BE2C (cell line): ENCODE measurements at regions not wholly inside any gene's neighbourhood (a gene's known extent, or its start where the extent isn't known, plus 50 kb on each side); places are given as distances from the start of the nearest gene placed in this dataset.
A peak's percentile ranks its signal among the peaks of the same experiment; 100 is the strongest.

Source experiments
- DNase-seq: peaks from one replicate; pipeline ENCODE4 v3.0.0-alpha.2; 2020
- H3K27me3 ChIP-seq: fragments of 250-450 bp; sonication (Bioruptor Pico); 2 replicates; pipeline ENCODE4 v1.5.1; 2020; ENCODE audit warnings: mild to moderate bottlenecking
- H3K36me3 ChIP-seq: fragments of 250-450 bp; sonication (Bioruptor Pico); 2 replicates; pipeline ENCODE4 v1.5.1; 2020; ENCODE audit warnings: mild to moderate bottlenecking
- H3K4me1 ChIP-seq: fragments of 250-450 bp; sonication (Bioruptor Pico); 2 replicates; pipeline ENCODE4 v1.5.1; 2020
- H3K4me3 ChIP-seq: 2 replicates; pipeline ENCODE4 v1.5.1; 2011; ENCODE audit warnings: low read depth, low read length
- H3K9me3 ChIP-seq: fragments of 250-450 bp; sonication (Bioruptor Pico); 2 replicates; pipeline ENCODE4 v1.5.1; 2020
- TF ChIP-seq, protein P1 (sequence below): IDR thresholded peaks from 2 replicates; pipeline ENCODE4 v1.5.1; 2012; ENCODE audit warnings: mild to moderate bottlenecking, low read depth, low read length

DNA sequence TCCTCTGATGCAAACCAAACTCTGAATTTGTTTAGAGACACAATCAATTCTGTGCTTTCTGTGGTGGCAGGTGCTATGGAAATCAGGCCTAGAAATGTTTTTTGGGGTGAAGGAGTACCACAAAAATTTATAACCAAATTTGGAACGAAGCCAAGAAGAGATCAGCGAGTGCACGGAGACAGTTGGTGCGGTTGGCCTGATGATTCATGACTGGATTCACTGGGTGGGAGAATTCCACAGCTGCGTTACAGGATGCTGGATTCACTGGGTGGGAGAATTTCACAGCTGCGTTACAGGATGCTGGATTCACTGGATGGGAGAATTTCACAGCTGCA is 135.6 kb upstream of the IRX4 start:
- no peaks in the 10 kb centered on the region for H3K36me3 ChIP-seq
- no peak overlapping the region for H3K4me3 ChIP-seq
- H3K9me3 ChIP-seq: no peaks in the 10 kb centered on the region
- no peak for DNase-seq
- TF ChIP-seq, protein P1, sequence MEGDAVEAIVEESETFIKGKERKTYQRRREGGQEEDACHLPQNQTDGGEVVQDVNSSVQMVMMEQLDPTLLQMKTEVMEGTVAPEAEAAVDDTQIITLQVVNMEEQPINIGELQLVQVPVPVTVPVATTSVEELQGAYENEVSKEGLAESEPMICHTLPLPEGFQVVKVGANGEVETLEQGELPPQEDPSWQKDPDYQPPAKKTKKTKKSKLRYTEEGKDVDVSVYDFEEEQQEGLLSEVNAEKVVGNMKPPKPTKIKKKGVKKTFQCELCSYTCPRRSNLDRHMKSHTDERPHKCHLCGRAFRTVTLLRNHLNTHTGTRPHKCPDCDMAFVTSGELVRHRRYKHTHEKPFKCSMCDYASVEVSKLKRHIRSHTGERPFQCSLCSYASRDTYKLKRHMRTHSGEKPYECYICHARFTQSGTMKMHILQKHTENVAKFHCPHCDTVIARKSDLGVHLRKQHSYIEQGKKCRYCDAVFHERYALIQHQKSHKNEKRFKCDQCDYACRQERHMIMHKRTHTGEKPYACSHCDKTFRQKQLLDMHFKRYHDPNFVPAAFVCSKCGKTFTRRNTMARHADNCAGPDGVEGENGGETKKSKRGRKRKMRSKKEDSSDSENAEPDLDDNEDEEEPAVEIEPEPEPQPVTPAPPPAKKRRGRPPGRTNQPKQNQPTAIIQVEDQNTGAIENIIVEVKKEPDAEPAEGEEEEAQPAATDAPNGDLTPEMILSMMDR: no peak
- H3K4me1 ChIP-seq: no peaks in the 10 kb centered on the region
- no peaks in the 10 kb centered on the region; the same call in 1 of the 2 replicates for H3K27me3 ChIP-seq

DNA sequence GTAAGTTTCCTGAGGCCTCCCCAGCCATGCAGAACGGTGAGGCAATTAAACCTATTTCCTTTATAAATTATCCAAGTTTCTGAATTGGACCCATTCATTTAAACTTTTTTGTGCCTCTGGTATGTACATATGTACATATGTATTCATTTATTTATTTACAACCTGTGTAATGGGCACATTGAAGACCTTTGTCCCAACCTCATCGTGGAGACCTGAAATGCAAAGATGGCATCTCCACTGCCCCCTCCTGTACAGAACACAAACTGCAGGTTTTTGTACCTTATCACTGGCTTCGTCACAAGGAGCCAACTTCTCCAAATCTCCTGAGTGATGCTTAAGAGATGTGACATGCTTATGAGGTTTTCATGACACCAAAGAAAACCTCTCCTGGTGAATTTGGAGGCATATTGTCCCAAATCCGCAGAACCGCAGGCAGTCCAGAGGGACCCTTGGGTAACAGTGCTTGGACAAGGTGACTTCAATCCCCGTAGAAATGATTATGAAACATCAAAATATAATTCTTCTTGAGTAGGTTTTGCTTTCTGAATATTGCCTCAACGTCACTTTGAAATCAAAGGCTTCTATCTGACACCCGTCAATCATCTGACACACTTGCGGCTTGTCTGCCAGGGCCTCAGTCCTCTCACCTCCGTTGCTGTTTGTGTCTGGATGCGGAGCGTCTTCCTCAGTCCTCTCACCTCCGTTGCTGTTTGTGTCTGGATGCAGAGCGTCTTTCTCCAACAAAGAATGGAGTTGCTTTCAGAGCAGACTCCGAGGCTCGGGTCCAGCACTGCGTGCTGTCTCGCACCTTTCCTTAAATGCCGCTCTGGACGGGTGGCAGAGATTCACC is 135.0 kb upstream of the IRX4 start:
- H3K9me3 ChIP-seq: no peaks in the 10 kb centered on the region
- DNase-seq: no peak
- H3K36me3 ChIP-seq: no peaks in the 10 kb centered on the region
- TF ChIP-seq, protein P1: peak; percentile 52
- H3K4me1 ChIP-seq: no peaks in the 10 kb centered on the region
- H3K4me3 ChIP-seq: no peak overlapping the region
- no peaks in the 10 kb centered on the region; the same call in 1 of the 2 replicates for H3K27me3 ChIP-seq

DNA sequence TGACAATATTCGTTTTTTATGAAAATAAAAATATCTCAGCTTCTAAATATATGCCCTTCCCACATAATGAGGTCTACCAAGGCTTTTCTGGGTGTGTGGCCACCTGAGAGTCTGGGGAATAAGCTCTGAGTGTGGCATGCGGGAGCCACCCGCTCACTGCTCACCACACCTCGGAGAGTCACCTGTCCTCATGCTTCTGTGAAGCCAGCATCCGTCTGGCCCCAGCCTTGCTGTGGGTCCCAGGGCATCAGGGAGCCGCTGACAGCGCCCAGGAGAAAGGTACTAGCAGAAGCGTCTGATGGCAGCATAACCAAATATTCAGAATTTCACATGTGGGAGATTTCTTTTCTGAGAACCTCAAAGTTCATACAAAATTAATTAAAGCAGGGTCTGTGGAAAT is 133.2 kb upstream of the IRX4 start:
- Histone ChIP-seq H3K4me3 (no peak overlapping the region), H3K36me3 (no peaks in the 10 kb centered on the region), H3K4me1 (no peaks in the 10 kb centered on the region), H3K9me3 (no peaks in the 10 kb centered on the region), H3K27me3 (no peaks in the 10 kb centered on the region)
- DNase-seq: no peak
- TF ChIP-seq, protein P1: no peak

DNA sequence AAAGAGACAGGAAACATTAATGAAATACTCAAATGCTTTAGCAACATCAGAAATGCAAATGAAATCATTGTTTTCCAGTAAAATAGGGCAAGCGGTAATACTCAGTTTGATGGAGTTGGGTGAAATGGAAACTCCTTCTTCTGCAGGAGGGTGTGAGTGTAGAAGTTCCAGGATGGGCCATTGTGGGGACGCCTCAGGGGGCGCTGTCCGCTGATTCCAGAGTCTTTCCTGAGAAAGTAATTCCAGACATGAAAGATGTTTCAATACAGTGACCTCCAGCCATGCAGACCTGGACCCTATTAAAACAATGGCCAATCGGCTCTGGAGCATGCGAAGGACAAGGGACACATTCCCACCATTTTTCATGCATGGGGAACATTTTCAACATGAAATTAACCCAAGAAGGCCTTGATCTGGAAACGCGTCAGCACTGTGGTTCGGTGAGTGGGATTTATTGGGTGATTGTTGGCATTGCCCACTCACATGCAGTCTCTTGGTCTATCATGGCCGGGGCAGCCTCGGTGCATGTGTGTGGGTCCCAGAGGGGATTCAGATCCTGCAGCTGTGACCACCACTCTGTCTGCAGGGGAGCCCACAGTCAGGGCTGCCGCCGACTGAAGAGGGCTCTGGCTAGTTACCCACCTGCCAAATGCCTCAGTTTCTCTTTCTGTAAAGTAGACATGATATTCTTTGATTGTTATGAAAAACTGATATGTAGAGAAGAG is 132.6 kb upstream of the IRX4 start:
- H3K4me3 ChIP-seq: no peak overlapping the region
- no peaks in the 10 kb centered on the region for H3K4me1 ChIP-seq
- H3K27me3 ChIP-seq: no peaks in the 10 kb centered on the region
- no peaks in the 10 kb centered on the region for H3K9me3 ChIP-seq
- H3K36me3 ChIP-seq: no peaks in the 10 kb centered on the region
- DNase-seq: no peak
- TF ChIP-seq, protein P1: peak; percentile 17

DNA sequence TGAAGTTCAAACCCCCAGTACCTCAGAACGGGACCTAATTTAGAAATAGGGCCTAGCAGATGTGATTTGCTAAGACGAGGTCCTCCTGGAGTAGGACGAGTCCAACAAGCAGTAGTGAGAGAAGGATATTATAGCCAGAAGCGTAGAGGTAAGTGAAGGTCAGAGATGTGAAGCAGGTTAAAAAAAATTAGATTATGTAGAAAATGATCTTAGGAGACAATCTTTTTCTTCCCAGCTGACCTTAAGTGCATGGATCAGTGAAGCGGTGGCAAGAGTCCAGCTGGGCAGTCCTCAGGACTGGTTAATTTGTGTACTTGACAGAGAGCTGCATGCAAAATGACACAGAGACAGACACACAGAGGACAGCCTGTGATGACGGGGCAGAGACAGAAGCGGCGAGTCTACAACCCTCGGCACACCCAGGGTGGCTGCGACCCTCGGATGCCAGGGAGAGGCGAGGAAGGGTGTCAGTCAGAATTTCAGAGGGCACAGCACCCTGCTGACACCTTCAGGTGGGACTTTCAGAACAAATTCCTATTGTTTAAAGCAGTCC is 131.4 kb upstream of the IRX4 start:
- H3K36me3 ChIP-seq: no peaks in the 10 kb centered on the region
- no peaks in the 10 kb centered on the region for H3K27me3 ChIP-seq
- TF ChIP-seq, protein P1: no peak
- no peak for DNase-seq
- H3K9me3 ChIP-seq: no peaks in the 10 kb centered on the region
- no peak overlapping the region for H3K4me3 ChIP-seq
- H3K4me1 ChIP-seq: no peaks in the 10 kb centered on the region
